Erythroblast (primary cell): ENCODE measurements at regions not wholly inside any gene's neighbourhood (a gene's known extent, or its start where the extent isn't known, plus 50 kb on each side); places are given as distances from the start of the nearest gene placed in this dataset.

Experiments used
- DNase-seq, 2 experiments: peaks; one replicate each; lab custom pipeline; 2025; lab: John Stamatoyannopoulos, UW
- GATA1 ChIP-seq: IDR thresholded peaks from 2 replicates; pipeline ENCODE4 v1.6.1; 2011; ENCODE audit warnings: low read depth, mild to moderate bottlenecking, control low read depth, low read length, moderate library complexity
- POLR2A ChIP-seq: IDR thresholded peaks from 2 replicates; pipeline ENCODE4 v1.6.1; 2011; ENCODE audit warnings: mild to moderate bottlenecking, low read length

DNA sequence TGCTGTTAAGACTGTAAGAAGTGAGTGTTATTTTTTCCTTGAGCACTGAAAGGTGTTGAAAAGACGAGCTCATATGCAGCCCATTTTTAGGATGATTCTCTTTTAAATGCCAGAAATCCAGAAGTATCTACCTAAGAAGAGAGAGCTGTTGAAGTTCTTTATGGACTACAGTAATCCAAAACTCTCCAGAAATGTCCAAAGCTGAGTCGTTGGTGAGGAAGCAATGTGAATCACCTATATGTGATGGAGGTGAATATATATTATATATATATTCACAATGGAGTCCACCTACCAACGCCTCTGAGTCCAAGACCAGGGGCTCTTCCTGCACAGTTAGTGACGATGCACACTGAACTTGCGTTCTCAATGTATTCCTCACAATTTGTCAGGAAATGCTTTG lies 252.7 kb upstream of the PITRM1 start:
- TF ChIP-seq POLR2A (no peak), GATA1 (no peak)
- no peak for DNase-seq

DNA sequence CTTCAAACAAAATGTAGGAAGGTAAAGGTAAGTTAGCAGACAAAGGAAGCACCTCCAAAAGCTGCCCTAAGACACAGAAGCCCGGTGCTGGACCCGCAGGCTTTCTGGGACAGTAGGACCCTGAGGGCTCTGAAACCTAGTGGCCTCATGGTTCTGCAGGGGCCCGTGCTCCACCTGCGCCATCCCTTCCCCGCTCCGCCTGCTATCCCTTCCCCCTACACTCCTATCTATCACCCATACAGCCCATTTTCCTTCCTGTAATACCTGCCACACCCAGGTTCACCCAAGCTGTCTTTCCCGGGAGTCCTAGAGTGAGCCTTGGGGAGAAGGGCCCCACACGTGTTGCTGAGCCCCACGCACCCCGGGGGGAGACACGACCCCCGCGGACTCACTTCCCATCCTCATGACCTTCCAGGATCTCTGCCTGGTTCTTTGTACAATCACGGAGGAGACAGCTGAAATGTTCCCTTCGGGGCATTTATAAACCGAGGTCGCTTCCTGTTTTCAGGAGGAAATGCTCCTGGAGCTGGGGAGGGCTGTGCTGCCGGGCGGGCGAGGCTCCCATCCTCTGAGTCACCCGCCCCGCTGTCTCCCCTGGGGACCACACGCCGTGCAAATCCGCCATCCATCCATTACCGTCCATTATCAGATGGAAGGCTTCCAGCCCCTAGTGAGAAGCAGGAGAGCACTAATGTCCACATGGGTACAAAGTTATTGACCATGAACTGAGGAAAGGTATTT lies 251.7 kb upstream of the PITRM1 start:
- DNase-seq = no peak
- no peak for TF ChIP-seq GATA1
- TF ChIP-seq POLR2A = no peak

DNA sequence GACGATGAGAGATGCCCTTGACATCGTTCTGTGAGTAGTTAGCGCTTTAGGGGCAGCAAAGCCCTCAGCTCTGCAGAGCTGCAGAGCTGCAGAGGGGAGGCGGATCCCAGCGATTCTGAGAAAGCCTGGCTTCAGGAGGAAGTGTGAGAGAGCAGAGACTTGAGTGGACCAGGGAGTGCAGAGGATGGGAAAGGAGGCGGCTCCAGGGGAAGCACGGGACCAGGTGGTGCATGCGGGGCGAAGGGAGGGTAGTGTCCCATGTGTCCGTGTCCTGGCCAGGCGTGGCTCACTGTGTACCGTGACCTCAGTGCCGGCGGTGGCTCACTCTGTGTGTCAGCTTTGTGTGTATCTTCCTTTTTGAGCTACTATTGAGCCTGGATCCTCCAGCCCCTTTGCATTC lies 250.8 kb upstream of the PITRM1 start:
- TF ChIP-seq GATA1 = no peak
- TF ChIP-seq POLR2A = no peak
- DNase-seq = no peak

DNA sequence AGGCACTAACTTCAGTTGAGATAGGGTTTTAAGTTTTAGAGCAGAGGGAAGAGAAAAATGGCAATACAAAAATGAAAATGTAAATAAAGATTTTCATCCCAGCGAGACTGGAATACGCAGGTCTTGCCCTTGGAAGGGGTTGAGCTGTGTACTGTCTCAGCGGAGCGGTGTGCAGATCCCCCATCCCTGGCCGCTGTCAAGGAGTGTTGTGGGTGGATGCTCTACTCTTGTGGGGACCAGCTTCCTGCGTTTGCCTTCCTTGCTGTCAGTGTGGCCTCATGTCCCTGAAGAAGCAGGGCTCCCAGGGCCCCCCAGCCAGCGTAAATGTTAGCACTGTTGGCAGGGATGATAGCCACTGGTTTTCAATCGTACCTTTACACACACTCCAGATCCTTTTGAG lies 249.7 kb upstream of the PITRM1 start:
- TF ChIP-seq GATA1 (no peak), POLR2A (no peak)
- no peak for DNase-seq

DNA sequence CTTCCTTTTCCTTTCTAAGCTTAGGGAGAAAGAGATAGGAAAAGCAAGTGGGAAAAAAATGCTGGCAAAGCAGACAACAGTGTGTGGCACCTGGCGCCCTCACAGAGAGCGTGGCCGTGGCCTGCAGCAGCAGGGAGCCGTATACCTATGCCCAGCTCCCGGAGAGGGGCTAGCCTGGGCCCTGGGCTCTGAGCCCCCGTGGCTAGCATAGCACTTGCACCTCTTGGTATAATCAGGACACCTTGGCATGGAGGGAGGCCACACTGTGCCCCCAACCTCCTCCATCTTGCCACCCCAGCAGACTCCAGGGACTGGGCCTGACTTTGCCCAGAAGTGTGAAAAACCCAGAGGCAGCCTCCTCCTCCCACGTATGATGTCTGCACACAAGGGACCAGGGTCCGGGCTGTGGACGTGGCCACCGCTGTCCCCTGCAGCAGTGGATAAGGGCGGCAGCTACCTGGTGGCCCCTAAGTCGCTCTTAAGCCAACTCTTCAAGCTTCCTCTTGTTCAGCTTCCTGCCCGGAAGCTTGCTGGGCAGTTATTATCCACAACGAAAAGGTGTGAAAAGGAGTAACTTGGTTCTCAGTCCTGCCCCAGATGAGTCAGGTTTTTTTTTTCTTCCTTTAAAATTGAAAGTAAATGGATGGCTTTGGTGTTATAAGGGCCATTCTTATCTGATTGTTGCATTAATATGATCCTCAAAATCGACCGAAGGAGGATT lies 249.1 kb upstream of the PITRM1 start:
- TF ChIP-seq GATA1 (no peak), POLR2A (no peak)
- DNase-seq = no peak

DNA sequence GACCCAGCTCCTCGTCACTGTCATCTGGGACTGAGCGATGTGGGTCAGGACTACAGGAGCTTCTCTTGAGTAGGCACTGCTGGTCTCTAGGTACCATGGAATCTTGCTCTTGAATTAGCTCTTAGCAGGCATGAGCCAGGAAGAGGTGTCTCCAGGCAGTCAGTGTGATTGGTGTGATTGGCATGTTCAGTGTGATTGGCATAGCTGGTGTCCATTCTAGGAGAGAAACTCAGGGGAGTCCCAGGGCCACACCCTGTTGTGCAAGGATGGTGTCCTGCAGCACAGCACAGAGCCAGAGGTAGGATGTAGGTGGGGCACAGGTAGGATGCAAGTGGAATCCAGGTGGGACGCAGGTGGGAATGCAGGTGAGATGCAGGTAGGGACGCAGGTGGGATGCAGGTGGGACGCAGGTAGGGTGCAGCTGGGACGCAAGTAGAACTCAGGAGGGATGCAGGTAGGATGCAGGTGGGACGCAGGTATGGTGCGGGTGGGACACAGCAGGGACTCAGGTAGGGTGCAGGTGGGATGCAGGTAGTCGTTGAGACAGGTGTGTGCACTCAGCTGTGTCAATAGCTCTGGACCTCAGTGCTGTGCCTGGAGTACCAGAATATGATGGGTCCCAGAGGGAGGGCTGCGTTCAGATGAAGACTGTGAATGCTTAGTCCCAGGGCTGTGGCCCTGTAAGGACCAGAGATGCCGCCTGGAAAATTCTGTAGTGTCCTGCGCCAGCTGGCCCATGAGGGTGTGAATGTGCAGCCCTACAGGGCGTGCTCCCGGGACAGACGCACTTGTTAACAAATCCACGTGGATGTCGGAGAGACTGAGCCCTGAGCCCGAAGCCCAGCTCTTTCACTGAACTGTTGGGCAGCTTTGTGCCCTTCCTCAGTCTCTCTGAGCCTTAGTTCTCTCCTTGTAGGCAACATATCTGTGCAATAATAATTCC lies 248.2 kb upstream of the PITRM1 start:
- no peak for DNase-seq
- TF ChIP-seq POLR2A (no peak), GATA1 (no peak)

DNA sequence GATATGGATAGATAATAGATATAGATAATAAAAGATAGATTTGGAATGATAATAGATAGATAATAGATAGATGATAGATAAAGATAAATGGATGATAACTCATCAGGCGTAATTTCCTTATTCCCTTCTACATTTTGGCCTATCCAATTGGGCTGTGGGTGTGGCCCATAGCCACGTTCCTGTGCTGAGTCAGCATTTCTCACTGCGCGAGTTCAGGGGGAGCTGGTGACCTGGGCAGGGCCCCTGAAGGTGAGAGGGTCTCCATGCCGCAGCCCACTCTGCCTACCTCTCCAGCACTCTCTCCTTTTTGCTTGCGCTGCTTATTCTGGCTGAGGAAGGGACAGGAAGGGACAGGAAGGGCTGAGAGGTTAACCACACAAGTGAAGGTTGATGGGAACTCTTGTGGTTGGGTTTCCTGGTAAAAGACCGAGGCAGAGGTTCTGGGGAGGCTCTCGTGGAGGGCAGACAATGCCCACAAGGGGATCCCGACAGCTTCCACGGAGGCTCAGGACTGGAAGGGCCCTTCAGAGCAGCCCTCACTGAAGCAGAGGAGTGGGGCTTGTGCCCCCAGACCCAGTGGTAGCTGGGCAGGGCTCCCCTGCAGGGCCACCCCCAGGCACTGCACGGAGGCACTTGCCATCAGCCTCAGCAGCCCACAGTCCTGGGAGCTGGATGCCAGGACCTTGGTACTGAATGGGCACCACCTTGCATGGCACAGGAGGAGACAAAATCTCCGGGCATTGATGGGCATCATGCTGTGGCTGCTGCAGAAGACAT lies 247.3 kb upstream of the PITRM1 start:
- no peak for TF ChIP-seq POLR2A
- no peak for DNase-seq

DNA sequence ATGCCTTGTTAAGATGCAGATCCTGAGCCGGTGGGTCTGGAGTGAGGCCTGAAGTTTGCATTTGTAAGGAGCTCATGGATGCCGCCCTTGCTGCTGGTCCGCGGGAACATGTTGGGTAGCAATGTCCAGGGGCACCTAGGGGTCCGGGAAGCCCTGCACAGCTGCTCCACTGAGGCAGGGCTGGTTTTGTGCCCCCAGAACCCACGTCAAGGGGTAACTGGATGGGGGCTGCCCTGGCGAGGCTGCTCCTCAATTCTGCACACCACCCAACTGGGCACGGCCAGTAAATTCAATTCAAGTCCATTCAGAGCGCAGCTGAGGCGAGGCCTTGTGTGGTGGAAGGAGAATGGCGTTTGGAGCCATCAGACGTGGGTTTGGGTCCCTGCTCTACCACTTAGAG lies 246.3 kb upstream of the PITRM1 start:
- TF ChIP-seq POLR2A (no peak), GATA1 (no peak)

DNA sequence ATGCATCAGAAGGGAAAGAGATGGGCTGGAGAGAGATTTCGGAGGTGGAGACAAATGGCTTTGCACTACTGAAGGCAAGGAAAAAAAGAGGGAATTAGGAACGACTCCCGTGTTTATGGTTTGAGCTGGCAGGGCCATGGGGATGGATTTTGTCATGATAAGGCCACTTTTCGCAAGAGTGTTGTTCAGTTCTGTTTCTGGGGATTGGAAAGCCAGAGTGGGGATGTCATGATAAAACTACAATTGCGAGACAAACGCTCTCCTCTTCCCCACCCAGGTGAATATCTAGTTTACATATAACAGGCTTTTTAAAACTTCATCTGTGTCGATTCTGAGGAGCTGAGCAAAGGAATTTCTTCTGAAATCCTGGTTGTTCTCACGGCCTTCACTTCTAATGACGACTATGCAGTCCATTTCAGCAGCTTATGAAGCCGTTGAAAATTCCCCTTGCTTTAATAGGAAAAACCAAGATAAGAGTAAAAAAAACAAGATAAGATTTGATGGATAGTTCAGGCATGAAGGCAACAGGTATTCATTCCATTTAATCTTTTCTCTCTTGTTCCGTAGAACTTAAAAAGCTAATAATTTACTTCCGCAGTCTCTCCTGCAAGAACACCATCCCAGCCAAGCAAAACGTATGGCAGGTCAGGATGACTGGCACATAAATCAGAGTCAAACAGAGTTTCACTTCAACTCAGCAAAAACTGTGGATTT lies 245.6 kb upstream of the PITRM1 start:
- no peak for DNase-seq
- TF ChIP-seq GATA1 (no peak), POLR2A (no peak)

More for the DNA sequence above, 246.3 kb upstream of the PITRM1 start:
- DNase-seq = no peak

DNA sequence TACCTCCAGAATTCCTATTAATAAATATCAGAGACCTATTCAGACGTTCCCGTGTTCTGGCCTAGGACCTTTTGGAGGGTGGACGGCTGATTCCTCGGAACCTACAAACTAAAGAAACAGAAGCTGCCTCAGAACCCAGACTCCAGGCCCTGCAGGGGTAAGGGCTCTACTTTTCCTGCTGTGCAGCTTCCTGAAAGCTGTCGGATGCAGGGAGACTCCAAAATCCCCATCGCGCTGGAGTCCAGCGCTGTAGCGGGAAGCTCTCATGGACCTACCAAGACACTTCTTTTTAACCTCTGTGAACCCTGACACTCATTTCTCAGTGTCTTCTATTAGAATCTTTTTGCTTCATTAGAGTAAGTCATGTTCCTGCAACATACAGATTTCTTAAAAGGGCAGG lies 244.5 kb upstream of the PITRM1 start:
- TF ChIP-seq POLR2A (no peak), GATA1 (no peak)
- DNase-seq = no peak

DNA sequence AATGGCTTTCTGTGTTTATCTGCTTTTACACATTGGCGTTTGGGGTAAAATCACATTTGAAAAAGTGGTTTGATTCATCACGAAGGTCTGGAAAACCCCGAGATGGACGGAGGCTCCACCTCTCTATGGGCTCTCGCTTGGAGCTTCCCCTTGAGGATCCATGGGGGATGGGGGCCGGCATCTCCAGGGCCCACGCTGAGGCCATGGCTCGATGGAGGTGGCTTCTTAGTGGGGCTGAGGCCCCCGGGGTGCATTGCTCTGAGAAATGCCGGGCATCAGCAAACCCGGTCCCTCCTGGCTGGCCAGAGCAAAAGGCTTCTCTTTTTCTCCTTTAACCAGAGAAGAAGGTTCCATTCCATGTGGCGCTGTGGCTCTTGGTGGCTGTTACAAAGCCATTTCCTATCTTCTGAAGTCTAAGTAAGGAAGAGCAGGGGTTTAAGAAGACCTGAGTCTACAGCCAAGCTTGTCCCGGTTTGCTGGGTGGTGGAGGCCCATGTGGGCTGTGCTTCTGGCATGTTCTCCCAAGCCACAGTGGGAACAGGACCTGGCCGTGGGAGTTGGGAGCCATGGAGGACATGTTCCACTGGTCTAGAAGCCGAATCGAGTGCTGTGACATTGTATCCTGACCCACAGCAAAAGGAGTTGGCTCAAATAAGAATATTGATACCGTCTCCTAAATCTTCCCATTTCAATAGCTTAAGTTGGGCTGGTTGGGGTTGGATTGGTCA lies 243.5 kb upstream of the PITRM1 start:
- TF ChIP-seq POLR2A (no peak), GATA1 (no peak)
- DNase-seq = no peak

DNA sequence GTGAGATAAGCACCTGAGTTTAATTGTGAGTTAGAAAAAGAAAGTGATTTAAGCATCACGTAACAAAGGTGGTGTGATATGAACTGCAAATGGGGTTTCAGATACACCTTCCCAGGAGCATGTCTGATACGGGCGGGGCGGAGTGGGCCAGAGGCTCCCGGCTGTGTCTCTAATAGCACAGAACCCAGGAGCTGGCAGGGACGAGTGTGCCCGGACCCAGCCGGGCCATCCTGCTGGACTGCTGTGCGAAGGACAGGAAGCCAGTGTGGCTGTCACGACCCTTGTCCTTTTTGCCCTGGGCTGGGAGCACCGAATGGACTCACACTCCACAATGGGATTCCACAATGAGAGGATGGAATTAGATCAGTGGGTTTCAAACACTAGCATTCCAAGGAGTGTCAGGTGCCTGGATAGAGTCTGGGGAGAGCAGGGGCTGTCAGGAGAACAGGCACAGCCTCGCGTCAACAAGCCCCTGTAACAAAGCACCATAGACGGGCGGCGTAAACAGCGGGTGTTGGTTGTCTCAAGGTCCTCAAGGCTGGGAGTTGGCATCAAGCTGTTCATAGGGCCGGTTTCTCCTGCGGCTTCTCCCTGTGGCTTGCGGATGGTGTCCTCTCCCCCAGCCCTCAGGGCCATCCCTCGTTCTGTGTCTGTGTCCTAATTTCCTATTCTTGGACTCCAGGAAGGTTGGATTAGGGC lies 242.6 kb upstream of the PITRM1 start:
- DNase-seq = no peak
- no peak for TF ChIP-seq GATA1
- no peak for TF ChIP-seq POLR2A
